ENCODE measurements at regions not wholly inside any gene's neighbourhood (a gene's known extent, or its start where the extent isn't known, plus 50 kb on each side); places are given as distances from the start of the nearest gene placed in this dataset.
"Not testable (repeated sequence)": the region's sequence is repeated elsewhere in the genome, so short reads cannot be mapped to it uniquely, and the experiment has no call there.

- not testable (repeated sequence) for DNase-seq
Observed at GRCh38 chrX:3881898-3882552, 168.6 kb upstream of the PRKX start.

- not testable (repeated sequence) for DNase-seq
Observed at GRCh38 chrX:3881255-3881895, 167.9 kb upstream of the PRKX start.

GRCh38 chrX:3876393-3876792 is 162.9 kb upstream of the PRKX start:
- DNase-seq, result not testable (repeated sequence)

- DNase-seq, result not testable (repeated sequence)
Observed at GRCh38 chrX:3875638-3876037, 162.2 kb upstream of the PRKX start.

- DNase-seq, result not testable (repeated sequence)
Observed at GRCh38 chrX:3872226-3872879, 158.9 kb upstream of the PRKX start.

- DNase-seq, result not testable (repeated sequence)
Observed at GRCh38 chrX:3867067-3867831, 153.8 kb upstream of the PRKX start.

- DNase-seq, result not testable (repeated sequence)
Observed at GRCh38 chrX:3858332-3858731, 144.9 kb upstream of the PRKX start.

- not testable (repeated sequence) for DNase-seq
Observed at GRCh38 chrX:3843522-3844145, 130.2 kb upstream of the PRKX start.

- not testable (repeated sequence) for DNase-seq
Observed at GRCh38 chrX:3842822-3843521, 129.5 kb upstream of the PRKX start.

GRCh38 chrX:3838754-3839153 is 125.3 kb upstream of the PRKX start:
- DNase-seq, result not testable (repeated sequence)

- not testable (repeated sequence) for DNase-seq
Observed at GRCh38 chrX:3837958-3838643, 124.7 kb upstream of the PRKX start.

GRCh38 chrX:3837211-3837610 is 123.8 kb upstream of the PRKX start:
- not testable (repeated sequence) for DNase-seq

- DNase-seq, result not testable (repeated sequence)
Observed at GRCh38 chrX:3833761-3834542, 120.5 kb upstream of the PRKX start.

GRCh38 chrX:3830020-3830419 is 116.6 kb upstream of the PRKX start:
- not testable (repeated sequence) for DNase-seq

GRCh38 chrX:3829041-3829531 is 115.6 kb upstream of the PRKX start:
- DNase-seq, result not testable (repeated sequence)

GRCh38 chrX:3828378-3829040 is 115.1 kb upstream of the PRKX start:
- not testable (repeated sequence) for DNase-seq

GRCh38 chrX:3824008-3824407 is 110.6 kb upstream of the PRKX start:
- DNase-seq, result not testable (repeated sequence)

GRCh38 chrX:3820167-3820566 is 106.7 kb upstream of the PRKX start:
- no peak for DNase-seq

GRCh38 chrX:3817480-3817879 is 104.0 kb upstream of the PRKX start:
- DNase-seq, result not testable (repeated sequence)

Measured in NCI-H1694 treated with DMSO at 0.1 percent for 48 hours (cell line).